ENCODE measurements at regions not wholly inside any gene's neighbourhood (a gene's known extent, or its start where the extent isn't known, plus 50 kb on each side); places are given as distances from the start of the nearest gene placed in this dataset.

- WGBS = 37% methylated on average over 3 of the region's 3 CpGs
- DNase-seq = no peak
- Histone ChIP-seq H3K4me3 (ENCODE audit: low read length) (no peak overlapping the region), H3K27ac (ENCODE audit: low read length) (no peak overlapping the region), H3K27me3 (ENCODE audit: control insufficient read depth, insufficient read depth) (no peaks in the 10 kb centered on the region), H3K4me1 (ENCODE audit: control insufficient read depth, insufficient read depth, low read length) (no peaks in the 10 kb centered on the region), H3K9me3 (ENCODE audit: control insufficient read depth, low read length) (no peaks in the 10 kb centered on the region)
- no peak for ATAC-seq
- intact Hi-C loops (cut with DNase I) = no loop called here
These were observed 841.7 kb downstream of the VRK1 start for GRCh38 chr14:97638864-97639263.

GRCh38 chr14:97640031-97640430 is 842.8 kb downstream of the VRK1 start:
- Histone ChIP-seq H3K4me3 (ENCODE audit: low read length) (no peak overlapping the region), H3K27me3 (ENCODE audit: control insufficient read depth, insufficient read depth) (no peaks in the 10 kb centered on the region), H3K9me3 (ENCODE audit: control insufficient read depth, low read length) (no peaks in the 10 kb centered on the region), H3K27ac (ENCODE audit: low read length) (no peak overlapping the region), H3K4me1 (ENCODE audit: control insufficient read depth, insufficient read depth, low read length) (no peaks in the 10 kb centered on the region)
- ATAC-seq (no peak), DNase-seq (no peak)
- WGBS = 60% methylated on average over 5 of the region's 5 CpGs
- intact Hi-C loops (cut with DNase I) = no loop called here

- Histone ChIP-seq H3K9me3 (ENCODE audit: control insufficient read depth, low read length) (no peaks in the 10 kb centered on the region), H3K27ac (ENCODE audit: low read length) (no peak overlapping the region), H3K4me3 (ENCODE audit: low read length) (no peak overlapping the region), H3K4me1 (ENCODE audit: control insufficient read depth, insufficient read depth, low read length) (no peaks in the 10 kb centered on the region), H3K27me3 (ENCODE audit: control insufficient read depth, insufficient read depth) (no peaks in the 10 kb centered on the region)
- no peak for DNase-seq
- intact Hi-C loops (cut with DNase I) = no loop called here
- 56% methylated on average over 8 of the region's 8 CpGs for WGBS
- no peak for ATAC-seq
These were observed 844.6 kb downstream of the VRK1 start for GRCh38 chr14:97641827-97642226.

GRCh38 chr14:97642631-97643030 is 845.4 kb downstream of the VRK1 start:
- WGBS = 57% methylated on average over 3 of the region's 3 CpGs
- Histone ChIP-seq H3K27me3 (ENCODE audit: control insufficient read depth, insufficient read depth) (no peaks in the 10 kb centered on the region), H3K9me3 (ENCODE audit: control insufficient read depth, low read length) (no peaks in the 10 kb centered on the region), H3K4me1 (ENCODE audit: control insufficient read depth, insufficient read depth, low read length) (no peaks in the 10 kb centered on the region), H3K27ac (ENCODE audit: low read length) (no peak overlapping the region), H3K4me3 (ENCODE audit: low read length) (no peak overlapping the region)
- DNase-seq = no peak
- intact Hi-C loops (cut with DNase I) = no loop called here
- ATAC-seq = no peak

GRCh38 chr14:97644365-97644764 is 847.2 kb downstream of the VRK1 start:
- no peak for ATAC-seq
- Histone ChIP-seq H3K9me3 (ENCODE audit: control insufficient read depth, low read length) (no peaks in the 10 kb centered on the region), H3K27me3 (ENCODE audit: control insufficient read depth, insufficient read depth) (no peaks in the 10 kb centered on the region), H3K4me3 (ENCODE audit: low read length) (no peak overlapping the region), H3K27ac (ENCODE audit: low read length) (no peak overlapping the region), H3K4me1 (ENCODE audit: control insufficient read depth, insufficient read depth, low read length) (no peaks in the 10 kb centered on the region)
- intact Hi-C loops (cut with DNase I) = no loop called here
- no peak for DNase-seq
- 56% methylated on average over 1 of the region's 1 CpG for WGBS

- no peak overlapping the region for H3K27ac ChIP-seq (ENCODE audit: low read length)
- no peak for DNase-seq
- WGBS = 70% methylated on average over 5 of the region's 5 CpGs
- ATAC-seq = no peak
- no peak overlapping the region for H3K4me3 ChIP-seq (ENCODE audit: low read length)
- no peaks in the 10 kb centered on the region for H3K9me3 ChIP-seq (ENCODE audit: control insufficient read depth, low read length)
- intact Hi-C loops (cut with DNase I) = no loop called here
- no peaks in the 10 kb centered on the region for H3K27me3 ChIP-seq (ENCODE audit: control insufficient read depth, insufficient read depth)
- no peaks in the 10 kb centered on the region for H3K4me1 ChIP-seq (ENCODE audit: control insufficient read depth, insufficient read depth, low read length)
These were observed 852.6 kb downstream of the VRK1 start for GRCh38 chr14:97649752-97650151.

GRCh38 chr14:97655169-97655948 is 858.2 kb downstream of the VRK1 start:
- Histone ChIP-seq H3K9me3 (ENCODE audit: control insufficient read depth, low read length) (no peaks in the 10 kb centered on the region), H3K27ac (ENCODE audit: low read length) (peak overlapping the region; percentile 19), H3K4me3 (ENCODE audit: low read length) (no peak overlapping the region), H3K4me1 (ENCODE audit: control insufficient read depth, insufficient read depth, low read length) (peaks cover 2% of the 10 kb centered on the region), H3K27me3 (ENCODE audit: control insufficient read depth, insufficient read depth) (no peaks in the 10 kb centered on the region)
- 38% methylated on average over 5 of the region's 5 CpGs for WGBS
- ATAC-seq (peak; percentile 83 to 85), DNase-seq (no peak)
- intact Hi-C loops (cut with DNase I) = no loop called here

GRCh38 chr14:97657609-97658008 is 860.4 kb downstream of the VRK1 start:
- no peak overlapping the region for H3K4me3 ChIP-seq (ENCODE audit: low read length)
- DNase-seq (peak in 1 of 3 donors; percentile 17), ATAC-seq (peak; percentile 57 to 70)
- no peak overlapping the region for H3K27ac ChIP-seq (ENCODE audit: low read length)
- peaks cover 2% of the 10 kb centered on the region for H3K4me1 ChIP-seq (ENCODE audit: control insufficient read depth, insufficient read depth, low read length)
- no peaks in the 10 kb centered on the region for H3K27me3 ChIP-seq (ENCODE audit: control insufficient read depth, insufficient read depth)
- intact Hi-C loops (cut with DNase I) = no loop called here
- H3K9me3 ChIP-seq (ENCODE audit: control insufficient read depth, low read length) = no peaks in the 10 kb centered on the region
- 51% methylated on average over 2 of the region's 2 CpGs for WGBS

GRCh38 chr14:97687944-97688630 is 890.9 kb downstream of the VRK1 start:
- WGBS = 84% methylated on average over 6 of the region's 6 CpGs
- ATAC-seq = no peak
- intact Hi-C loops (cut with DNase I) = no loop called here
- no peak for DNase-seq
- Histone ChIP-seq H3K27me3 (ENCODE audit: control insufficient read depth, insufficient read depth) (no peaks in the 10 kb centered on the region), H3K9me3 (ENCODE audit: control insufficient read depth, low read length) (no peaks in the 10 kb centered on the region), H3K27ac (ENCODE audit: low read length) (no peak overlapping the region), H3K4me1 (ENCODE audit: control insufficient read depth, insufficient read depth, low read length) (no peaks in the 10 kb centered on the region), H3K4me3 (ENCODE audit: low read length) (no peak overlapping the region)

GRCh38 chr14:97688631-97689336 is 891.6 kb downstream of the VRK1 start:
- no peak overlapping the region for H3K4me3 ChIP-seq (ENCODE audit: low read length)
- H3K27ac ChIP-seq (ENCODE audit: low read length) = no peak overlapping the region
- no peaks in the 10 kb centered on the region for H3K9me3 ChIP-seq (ENCODE audit: control insufficient read depth, low read length)
- H3K4me1 ChIP-seq (ENCODE audit: control insufficient read depth, insufficient read depth, low read length) = no peaks in the 10 kb centered on the region
- intact Hi-C loops (cut with DNase I) = no loop called here
- no peaks in the 10 kb centered on the region for H3K27me3 ChIP-seq (ENCODE audit: control insufficient read depth, insufficient read depth)
- ATAC-seq = no peak
- no peak for DNase-seq
- WGBS = 85% methylated on average over 11 of the region's 11 CpGs

GRCh38 chr14:97692084-97692483 is 894.9 kb downstream of the VRK1 start:
- WGBS = 45% methylated on average over 6 of the region's 6 CpGs
- H3K27ac ChIP-seq (ENCODE audit: low read length) = no peak overlapping the region
- no peak for ATAC-seq
- H3K4me1 ChIP-seq (ENCODE audit: control insufficient read depth, insufficient read depth, low read length) = no peaks in the 10 kb centered on the region
- DNase-seq = no peak
- no peaks in the 10 kb centered on the region for H3K27me3 ChIP-seq (ENCODE audit: control insufficient read depth, insufficient read depth)
- intact Hi-C loops (cut with DNase I) = no loop called here
- H3K4me3 ChIP-seq (ENCODE audit: low read length) = no peak overlapping the region
- no peaks in the 10 kb centered on the region for H3K9me3 ChIP-seq (ENCODE audit: control insufficient read depth, low read length)
